GM18502 (cell line): ENCODE measurements at regions not wholly inside any gene's neighbourhood (a gene's known extent, or its start where the extent isn't known, plus 50 kb on each side); places are given as distances from the start of the nearest gene placed in this dataset.
"Not testable (repeated sequence)": the region's sequence is repeated elsewhere in the genome, so short reads cannot be mapped to it uniquely, and the experiment has no call there.

Source experiments
- ATAC-seq: cut with Tn5 transposase; IDR thresholded peaks from one replicate; pipeline ENCODE4 v1.9.1; 2021; ENCODE audit warnings: mild to moderate bottlenecking; ENCODE audit not compliant: unreplicated experiment, poor library complexity

DNA sequence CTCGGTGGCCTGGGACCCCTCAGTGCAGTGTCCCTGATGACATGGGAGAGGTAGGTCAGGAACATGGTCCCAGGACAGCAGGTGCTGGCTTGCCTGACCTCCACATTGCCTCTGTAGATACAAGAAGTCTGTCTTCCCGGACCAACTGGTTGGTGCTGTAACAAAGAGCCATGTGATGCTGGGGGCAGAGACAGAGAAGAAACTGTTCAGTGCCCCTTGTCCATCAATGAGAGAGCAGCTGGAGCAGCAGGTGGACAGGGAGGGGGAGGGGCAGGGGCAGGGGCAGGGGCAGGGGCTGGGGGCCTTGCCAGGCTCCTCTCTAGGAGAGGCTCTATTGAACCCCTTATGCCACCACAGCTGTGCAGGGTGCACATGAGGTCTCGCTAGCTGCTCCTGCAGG is 191.8 kb downstream of the KLRB1 start:
- not testable (repeated sequence) for ATAC-seq

DNA sequence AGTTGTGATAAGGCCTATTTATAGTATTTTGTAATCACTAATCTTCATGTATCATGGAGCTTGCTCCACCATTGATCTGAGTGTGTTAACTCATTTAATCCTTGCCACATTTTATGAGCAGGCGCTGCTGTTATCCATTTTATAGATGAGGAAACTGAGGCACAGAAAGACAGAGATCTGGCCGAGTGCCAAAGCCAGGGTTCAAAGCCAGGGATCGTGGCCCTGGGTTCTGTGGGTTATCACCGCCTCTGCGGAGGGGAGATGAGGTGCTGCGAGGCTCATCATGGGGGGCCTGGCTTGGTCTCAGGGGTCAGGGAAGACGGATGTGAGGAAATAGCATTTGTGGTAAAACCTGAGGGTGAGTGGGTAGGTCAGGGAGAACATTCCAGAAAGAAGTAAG is 193.9 kb downstream of the KLRB1 start:
- ATAC-seq: not testable (repeated sequence)

- ATAC-seq: not testable (repeated sequence)
These were observed 195.3 kb downstream of the KLRB1 start for GRCh38 chr12:9412459-9412858.

- ATAC-seq: not testable (repeated sequence)
These were observed 196.0 kb downstream of the KLRB1 start for GRCh38 chr12:9411616-9412268.

DNA sequence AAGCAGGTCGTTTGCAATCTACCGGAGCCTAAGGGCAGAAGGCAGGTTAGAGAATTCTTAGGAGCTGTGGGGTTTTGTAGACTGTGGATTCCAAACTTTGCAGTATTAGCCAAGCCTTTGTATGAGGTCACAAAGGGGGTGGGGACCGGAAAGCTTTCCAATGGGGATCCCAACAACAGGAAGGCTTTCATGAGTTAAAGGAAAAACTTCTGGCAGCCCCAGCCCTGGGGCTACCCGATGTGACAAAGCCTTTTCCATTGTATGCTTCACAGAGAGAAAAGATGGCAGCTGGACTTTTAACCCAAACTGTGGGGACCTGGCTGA is 199.2 kb upstream of the PZP start:
- ATAC-seq: not testable (repeated sequence)

GRCh38 chr12:9406564-9407424 is 198.6 kb upstream of the PZP start:
- ATAC-seq: no peak

DNA sequence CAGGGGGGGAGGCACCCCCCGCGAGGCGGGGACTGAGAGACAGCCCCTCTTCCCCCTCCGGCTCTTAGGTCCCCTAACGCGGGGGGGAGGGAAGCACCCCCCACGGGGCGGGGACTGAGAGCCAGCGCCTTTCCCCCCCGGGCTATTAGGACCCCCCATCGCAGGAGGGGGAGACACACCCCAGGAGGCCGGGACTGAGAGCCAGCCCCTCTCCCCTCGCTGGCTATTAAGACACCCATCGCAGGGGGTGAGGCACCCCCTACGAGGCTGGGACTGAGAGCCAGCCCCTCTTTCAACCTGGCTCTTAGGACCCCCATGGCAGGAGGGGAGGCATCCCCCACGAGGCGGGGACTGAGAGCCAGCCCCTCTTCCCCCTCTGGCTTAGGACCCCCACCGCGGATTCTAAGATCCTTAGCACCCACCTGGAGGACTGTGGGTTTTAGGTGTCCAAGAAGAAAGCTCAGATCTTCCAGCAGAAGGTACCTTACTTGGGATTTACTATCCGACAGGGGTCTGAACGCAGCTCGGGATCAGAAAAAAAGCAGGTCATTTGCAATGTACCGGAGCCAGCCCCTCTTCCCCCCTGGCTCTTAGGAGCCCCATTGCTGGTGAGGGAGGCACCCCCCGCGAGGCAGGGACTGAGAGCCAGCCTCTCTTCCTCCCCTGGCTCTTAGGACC is 197.8 kb upstream of the PZP start:
- ATAC-seq: no peak

- no peak for ATAC-seq
These were observed 196.5 kb upstream of the PZP start for GRCh38 chr12:9404469-9405260.

GRCh38 chr12:9404031-9404430 is 195.8 kb upstream of the PZP start:
- no peak for ATAC-seq

- not testable (repeated sequence) for ATAC-seq
These were observed 194.3 kb upstream of the PZP start for GRCh38 chr12:9402432-9403040.

DNA sequence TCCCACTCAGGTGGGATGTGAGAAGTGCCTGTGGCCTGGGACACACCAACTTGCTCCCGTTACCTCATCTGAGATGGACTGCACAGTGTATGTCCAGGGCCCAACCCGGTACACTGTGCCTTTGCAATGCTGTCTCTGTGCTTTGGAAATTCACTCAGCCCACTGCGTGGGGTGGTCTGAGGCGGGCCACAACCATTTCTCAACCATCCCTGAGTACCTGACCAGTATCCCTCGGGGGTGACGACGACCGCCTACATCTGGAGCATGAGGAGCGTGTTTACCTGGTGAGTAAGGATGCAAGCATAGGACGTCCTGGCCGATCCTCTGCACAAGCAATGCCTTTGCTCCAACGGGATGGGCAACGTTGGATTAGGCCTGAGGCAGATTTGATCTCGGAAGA is 188.2 kb upstream of the PZP start:
- ATAC-seq: not testable (repeated sequence)

GRCh38 chr12:9395220-9395619 is 187.0 kb upstream of the PZP start:
- ATAC-seq: not testable (repeated sequence)

- ATAC-seq: no peak
These were observed 184.6 kb upstream of the PZP start for GRCh38 chr12:9392842-9393241.

DNA sequence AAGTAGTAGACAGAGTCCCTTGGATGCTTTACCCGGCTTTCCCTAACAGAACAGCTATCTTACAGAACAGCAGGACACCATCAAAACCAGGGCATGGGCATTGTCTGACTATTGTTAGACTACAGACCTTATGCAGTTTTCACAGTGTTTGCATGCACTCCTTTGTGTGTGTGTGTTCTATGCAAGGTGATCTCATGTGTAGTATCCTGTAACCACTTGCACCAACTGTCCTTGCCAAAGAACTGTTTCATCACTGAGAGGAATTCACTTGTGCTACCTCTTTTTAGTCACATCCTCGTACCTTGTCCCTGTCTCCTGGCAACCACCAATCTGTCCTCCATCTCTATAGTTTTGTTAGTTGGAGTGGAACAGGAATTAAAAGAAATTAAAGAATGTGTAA is 183.6 kb upstream of the PZP start:
- no peak for ATAC-seq

- ATAC-seq: no peak
These were observed 182.6 kb upstream of the PZP start for GRCh38 chr12:9390761-9391160.

DNA sequence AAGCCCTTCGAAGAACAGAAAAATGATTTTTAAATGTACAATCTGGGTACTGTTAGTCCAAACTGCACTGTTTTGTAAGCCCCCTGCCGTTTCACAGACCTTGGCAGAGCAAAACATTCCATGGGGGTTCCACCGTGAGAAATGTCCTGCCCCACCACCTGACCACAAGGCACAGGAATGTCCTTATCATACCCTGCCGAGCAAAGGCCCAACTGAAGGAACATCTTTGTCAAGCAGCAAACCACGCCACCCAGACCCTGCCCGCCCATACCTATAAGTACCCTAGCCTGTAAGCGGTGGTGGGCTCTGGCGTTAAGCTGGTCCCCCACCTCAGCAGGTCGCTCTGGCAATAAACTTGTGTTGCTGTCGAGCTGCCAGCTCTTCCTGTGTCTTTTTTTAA is 181.6 kb upstream of the PZP start:
- no peak for ATAC-seq

DNA sequence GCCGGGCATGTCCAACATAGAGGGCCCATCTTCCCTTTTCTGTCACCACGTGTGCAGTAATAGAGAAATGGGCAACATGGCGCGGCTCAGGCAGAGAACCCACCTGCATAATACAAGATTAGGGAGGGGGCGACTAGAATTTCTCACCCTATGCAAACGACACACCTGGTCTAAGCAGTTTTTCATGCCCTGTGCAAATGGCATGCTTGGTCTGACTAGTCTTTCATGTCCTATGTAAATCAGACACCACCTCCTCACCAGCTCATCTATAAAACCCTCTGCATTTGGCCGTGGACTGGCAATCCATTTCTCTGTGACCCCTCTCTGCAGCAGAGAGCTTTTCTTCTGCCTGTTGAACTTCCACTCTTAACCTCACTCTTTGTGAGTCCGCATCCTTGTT is 180.2 kb upstream of the PZP start:
- ATAC-seq: no peak

- no peak for ATAC-seq
These were observed 179.3 kb upstream of the PZP start for GRCh38 chr12:9387450-9387849.

DNA sequence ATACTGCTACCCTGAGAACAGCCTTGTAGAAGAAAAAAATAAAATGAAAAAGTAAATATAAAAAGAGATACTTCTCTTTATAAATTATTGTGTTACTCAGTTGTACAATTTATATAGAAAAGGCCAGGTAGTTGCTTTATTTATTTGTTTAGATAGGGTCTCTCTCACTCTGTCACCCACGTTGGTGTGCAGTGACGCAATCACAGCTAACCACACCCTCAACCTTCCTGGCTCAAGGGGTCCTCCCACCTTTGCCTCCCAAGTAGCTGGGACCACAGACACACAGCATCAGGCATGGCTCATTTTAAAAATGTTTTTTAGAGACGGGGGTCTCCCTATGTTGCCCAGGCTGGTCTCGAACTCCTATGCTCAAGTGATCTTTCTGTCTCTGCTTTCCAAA is 175.4 kb upstream of the PZP start:
- ATAC-seq: no peak

DNA sequence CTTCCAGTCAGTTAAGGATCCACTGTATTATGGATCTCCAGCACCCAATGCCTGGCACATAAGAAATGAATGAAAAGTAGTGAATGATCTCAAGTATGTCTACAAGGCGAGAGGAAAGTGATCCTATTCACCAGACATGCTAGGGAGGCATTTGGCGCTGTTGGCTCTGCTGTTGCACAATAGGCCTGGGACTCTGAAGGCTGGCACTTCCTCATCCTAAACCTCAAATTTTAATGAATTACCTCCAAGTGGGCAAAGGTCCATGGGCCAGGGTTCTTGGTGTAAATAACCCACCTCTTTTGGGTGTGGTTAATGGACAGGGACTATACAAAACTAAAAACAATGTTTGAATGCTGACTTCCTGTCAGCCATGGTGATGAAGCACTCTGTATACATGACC is 173.4 kb upstream of the PZP start:
- no peak for ATAC-seq
